Testis (tissue), 2 donors: ENCODE measurements at regions not wholly inside any gene's neighbourhood (a gene's known extent, or its start where the extent isn't known, plus 50 kb on each side); places are given as distances from the start of the nearest gene placed in this dataset.

Source experiments
- POLR2A ChIP-seq: fragments of 450-650 bp; IDR thresholded peaks from one replicate; pipeline ENCODE4 v1.6.1; 2017; ENCODE audit warnings: antibody characterized with exemption, mild to moderate bottlenecking, moderate library complexity
- TF ChIP-seq, protein P1 (sequence below), 3 experiments: fragments of 450-650 bp in 2 of 3; fragments of 200-600 bp in 1 of 3; sonication (generic) in 1 of 3; IDR thresholded peaks; one replicate each; pipeline ENCODE4 v1.5.1; 2016 to 2019; ENCODE audit warnings: antibody characterized with exemption in 3 of 3, mild to moderate bottlenecking in 2 of 3, moderate library complexity in 1 of 3

DNA sequence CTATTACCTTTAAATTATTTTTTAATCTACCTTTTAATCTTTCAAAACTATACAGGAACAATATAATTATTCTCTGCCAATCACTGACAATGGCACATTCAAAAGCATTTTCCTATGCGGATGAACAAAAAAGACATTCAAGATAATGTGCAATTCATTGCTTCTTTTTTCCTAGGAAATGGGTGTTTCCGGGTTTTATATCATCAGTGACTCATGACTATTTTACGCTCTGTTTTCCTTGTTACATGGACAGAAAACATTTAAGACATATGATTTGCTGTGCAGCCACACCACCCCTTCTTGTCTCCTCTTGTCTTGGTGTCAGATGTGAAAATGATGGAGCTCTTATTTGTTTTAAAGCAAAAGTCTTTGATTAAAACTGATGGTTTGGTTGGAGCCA is 184.7 kb upstream of the LINC00305 start:
- TF ChIP-seq, protein P1, sequence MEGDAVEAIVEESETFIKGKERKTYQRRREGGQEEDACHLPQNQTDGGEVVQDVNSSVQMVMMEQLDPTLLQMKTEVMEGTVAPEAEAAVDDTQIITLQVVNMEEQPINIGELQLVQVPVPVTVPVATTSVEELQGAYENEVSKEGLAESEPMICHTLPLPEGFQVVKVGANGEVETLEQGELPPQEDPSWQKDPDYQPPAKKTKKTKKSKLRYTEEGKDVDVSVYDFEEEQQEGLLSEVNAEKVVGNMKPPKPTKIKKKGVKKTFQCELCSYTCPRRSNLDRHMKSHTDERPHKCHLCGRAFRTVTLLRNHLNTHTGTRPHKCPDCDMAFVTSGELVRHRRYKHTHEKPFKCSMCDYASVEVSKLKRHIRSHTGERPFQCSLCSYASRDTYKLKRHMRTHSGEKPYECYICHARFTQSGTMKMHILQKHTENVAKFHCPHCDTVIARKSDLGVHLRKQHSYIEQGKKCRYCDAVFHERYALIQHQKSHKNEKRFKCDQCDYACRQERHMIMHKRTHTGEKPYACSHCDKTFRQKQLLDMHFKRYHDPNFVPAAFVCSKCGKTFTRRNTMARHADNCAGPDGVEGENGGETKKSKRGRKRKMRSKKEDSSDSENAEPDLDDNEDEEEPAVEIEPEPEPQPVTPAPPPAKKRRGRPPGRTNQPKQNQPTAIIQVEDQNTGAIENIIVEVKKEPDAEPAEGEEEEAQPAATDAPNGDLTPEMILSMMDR (IDR thresholded peaks at IDR 0.05) = no peak
- no peak for TF ChIP-seq POLR2A
